ENCODE measurements at regions not wholly inside any gene's neighbourhood (a gene's known extent, or its start where the extent isn't known, plus 50 kb on each side); places are given as distances from the start of the nearest gene placed in this dataset.

- no peak overlapping the region for H3K56ac ChIP-seq (ENCODE audit: extremely low read depth, insufficient read depth, low read length)
- H3K4me3 ChIP-seq (ENCODE audit: insufficient read depth, low read depth, low read length) = no peak overlapping the region
- peak overlapping the region in 1 of 2 experiments; percentile 69; a peak in 2 of 4 replicates for H4K8ac ChIP-seq (ENCODE audit: low read depth in 2 of 2, low read length in 2 of 2)
- H4K91ac ChIP-seq (ENCODE audit: insufficient read depth, low read depth, low read length) = peak overlapping the region; percentile 61
- H3K9me3 ChIP-seq (ENCODE audit: control insufficient read depth, insufficient read depth, low read length) = no peaks in the 10 kb centered on the region
- H3K9me1 ChIP-seq (ENCODE audit: insufficient read depth, low read length) = peaks cover 7% of the 10 kb centered on the region
- no peak overlapping the region for H3K4me2 ChIP-seq (ENCODE audit: low read depth, low read length)
- CTCF ChIA-PET = interaction anchor here (0.6 to 0.9 kb wide), 2 partner anchors 50 to 158 kb away, joined by 3 read pairs; no protein-coding TSS in a partner anchor
- H2BK120ac ChIP-seq (ENCODE audit: low read depth, low read length) = peak overlapping the region; percentile 75
- POLR2A ChIA-PET (ENCODE audit: unreplicated experiment) = no interaction called here
- H4K20me1 ChIP-seq (ENCODE audit: insufficient read depth, low read length) = no peaks in the 10 kb centered on the region
- no peak overlapping the region for H2AK5ac ChIP-seq (ENCODE audit: low read depth, low read length)
- DNase-seq (no peak), ATAC-seq (ENCODE audit: low read depth) (no peak)
- no peak overlapping the region for H2AK9ac ChIP-seq (replicated peaks; ENCODE audit: low read depth, low read length, poor library complexity)
- H3K18ac ChIP-seq (ENCODE audit: low read depth, low read length) = peak overlapping the region; percentile 37; the same call in 1 of the 2 replicates
- no peak overlapping the region for H4K5ac ChIP-seq (ENCODE audit: low read depth, low read length)
- no peak overlapping the region for H3K27ac ChIP-seq (ENCODE audit: insufficient read depth, low read length)
- no peak overlapping the region; the same call in 1 of the 2 replicates for H3K23ac ChIP-seq (ENCODE audit: low read depth, low read length)
- H2AFZ ChIP-seq (replicated peaks; ENCODE audit: low read length, poor library complexity) = peak overlapping the region; percentile 84
- dilution Hi-C loops (cut with HindIII; ENCODE audit: low sequenced_read_pairs, unreplicated experiment) (no loop called here), intact Hi-C loops (cut with micrococcal nuclease) (no loop called here), in situ Hi-C loops (cut with MboI; ENCODE audit: low sequenced_read_pairs) (no loop called here)
- no peak overlapping the region for H2BK5ac ChIP-seq (ENCODE audit: low read depth, low read length, poor library complexity, severe bottlenecking)
- peak overlapping the region; percentile 59; the same call in 1 of the 2 replicates for H3K14ac ChIP-seq (replicated peaks; ENCODE audit: low read depth, low read length)
- H3K4ac ChIP-seq (ENCODE audit: low read depth, low read length) = peak overlapping the region; percentile 79
- no peaks in the 10 kb centered on the region for H3K36me3 ChIP-seq (ENCODE audit: control insufficient read depth, insufficient read depth, low read length)
- H3K9ac ChIP-seq (ENCODE audit: low read depth, low read length) = no peak overlapping the region
- no peaks in the 10 kb centered on the region for H3K27me3 ChIP-seq (ENCODE audit: control insufficient read depth, insufficient read depth, low read length)
- TF ChIP-seq MAFK (IDR thresholded peaks at IDR 0.05; ENCODE audit: low read depth, low read length) (peak; percentile 26; the same call in 1 of the 2 replicates), RCOR1 (IDR thresholded peaks at IDR 0.05; ENCODE audit: insufficient replicate concordance, low read length) (no peak)
- H3K4me1 ChIP-seq (ENCODE audit: control insufficient read depth, insufficient read depth, low read length) = peaks cover 14% of the 10 kb centered on the region
- H3K79me1 ChIP-seq (ENCODE audit: low read depth in 1 of 2, low read length in 2 of 2) = peaks cover 0 to 6% of the 10 kb centered on the region in 2 experiments; a peak in 1 of 4 replicates
- BruUV-seq (replicated peaks) = no TSS peak
- H2BK15ac ChIP-seq (ENCODE audit: low read depth, low read length) = peak overlapping the region; percentile 80; the same call in 1 of the 3 replicates
- WGBS, 2 experiments (ENCODE audit: extremely low coverage in 2 of 2, insufficient read length in 1 of 2) = no CpG with 5 or more reads among the region's 2 CpGs
- H2BK20ac ChIP-seq (ENCODE audit: low read depth, low read length) = peak overlapping the region; percentile 70
These were observed 108.9 kb upstream of the TSC22D2 start for GRCh38 chr3:150299201-150299600.

Measured in IMR-90 (cell line).